ENCODE measurements at regions not wholly inside any gene's neighbourhood (a gene's known extent, or its start where the extent isn't known, plus 50 kb on each side); places are given as distances from the start of the nearest gene placed in this dataset.
A peak's percentile ranks its signal among the peaks of the same experiment; 100 is the strongest.

- no peak overlapping the region for H3K9ac ChIP-seq (replicated peaks; ENCODE audit: extremely low read depth, insufficient read depth, low read length)
- peaks cover 64% of the 10 kb centered on the region for H3K4me1 ChIP-seq (ENCODE audit: control insufficient read depth, extremely low read depth, insufficient read depth, low read length)
- ChIA-PET POLR2A (no interaction called here), CTCF (interaction anchor here (1.2 to 2.2 kb wide), 2 partner anchors 30 to 51 kb away, joined by 4 to 8 read pairs; no protein-coding TSS in a partner anchor)
- peak overlapping the region; percentile 94 for H3K27ac ChIP-seq (ENCODE audit: insufficient read depth, low read depth, low read length)
- no peaks in the 10 kb centered on the region for H4K20me1 ChIP-seq (replicated peaks; ENCODE audit: control insufficient read depth, extremely low read depth, insufficient read depth, low read length)
- FAIRE-seq (no peak), DNase-seq (ENCODE audit: low read depth, low spot score) (peak; percentile 68)
- no TSS peak for BruUV-seq (replicated peaks)
- H3K36me3 ChIP-seq (ENCODE audit: control insufficient read depth in 2 of 2, extremely low read depth in 1 of 2, insufficient read depth in 2 of 2, low read length in 2 of 2) = no peaks in the 10 kb centered on the region
- no peaks in the 10 kb centered on the region for H3K9me3 ChIP-seq (replicated peaks; ENCODE audit: control insufficient read depth, insufficient read depth, low read length)
- no peak overlapping the region for H2AFZ ChIP-seq (ENCODE audit: low read depth, low read length)
- no peaks in the 10 kb centered on the region for H3K27me3 ChIP-seq (ENCODE audit: control insufficient read depth in 2 of 2, insufficient read depth in 2 of 2, low read length in 2 of 2)
- no peak overlapping the region for H3K4me2 ChIP-seq (ENCODE audit: insufficient read depth, low read length)
- H3K4me3 ChIP-seq (replicated peaks in 1 of 3; ENCODE audit: insufficient read depth in 1 of 3, low read depth in 1 of 3, low read length in 3 of 3) = no peak overlapping the region
- no peak for TF ChIP-seq FOS (IDR thresholded peaks at IDR 0.05; ENCODE audit: borderline replicate concordance, insufficient read depth, low read length)
- no peak for TF ChIP-seq CTCF (IDR thresholded peaks at IDR 0.05; ENCODE audit: extremely low read depth in 1 of 2, insufficient read depth in 1 of 2, low read depth in 1 of 2, low read length in 2 of 2)
- TF ChIP-seq JUN (IDR thresholded peaks at IDR 0.05; ENCODE audit: borderline replicate concordance, insufficient read depth, insufficient read length, low read depth) = no peak
- no peak for TF ChIP-seq GATA2 (IDR thresholded peaks at IDR 0.05; ENCODE audit: insufficient read depth, insufficient read length, low read depth, low read length)
- no peaks in the 10 kb centered on the region for H3K9me1 ChIP-seq (replicated peaks; ENCODE audit: control insufficient read depth, extremely low read depth, insufficient read depth, low read length)
- no peaks in the 10 kb centered on the region for H3K79me2 ChIP-seq (ENCODE audit: control insufficient read depth, insufficient read depth, low read length)
- dilution Hi-C loops (cut with MboI; ENCODE audit: extremely low pct_ligation_motif_present, low sequenced_read_pairs) (no loop called here), intact Hi-C loops (cut with micrococcal nuclease) (no loop called here)
Observed at GRCh38 chr4:89537281-89537680, 229.7 kb upstream of the GPRIN3 start.

GRCh38 chr4:89535251-89535650 is 227.7 kb upstream of the GPRIN3 start:
- dilution Hi-C loops (cut with MboI; ENCODE audit: extremely low pct_ligation_motif_present, low sequenced_read_pairs) = no loop called here
- CTCF ChIA-PET = interaction anchor here (1.4 kb wide), 1 partner anchor 15 kb away, joined by 3 read pairs; no protein-coding TSS in a partner anchor
- no TSS peak for BruUV-seq (replicated peaks)

More at GRCh38 chr4:89535251-89535650, 227.7 kb upstream of the GPRIN3 start:
- TF ChIP-seq EZH2 (IDR thresholded peaks at IDR 0.05; ENCODE audit: borderline replicate concordance, low read depth, low read length, severe bottlenecking) (no peak), JUN (IDR thresholded peaks at IDR 0.05; ENCODE audit: borderline replicate concordance, insufficient read depth, insufficient read length, low read depth) (peak; percentile 47), CTCF (IDR thresholded peaks at IDR 0.05; ENCODE audit: extremely low read depth in 1 of 2, insufficient read depth in 1 of 2, low read depth in 1 of 2, low read length in 2 of 2) (no peak), POLR2AphosphoS5 (IDR thresholded peaks at IDR 0.05; ENCODE audit: insufficient read depth, low read depth, low read length) (no peak), MAX (IDR thresholded peaks at IDR 0.05; ENCODE audit: insufficient read depth, insufficient read length) (no peak), FOS (IDR thresholded peaks at IDR 0.05; ENCODE audit: borderline replicate concordance, insufficient read depth, low read length) (peak; percentile 80)
- Histone ChIP-seq H3K9me3 (replicated peaks; ENCODE audit: control insufficient read depth, insufficient read depth, low read length) (no peaks in the 10 kb centered on the region), H4K20me1 (replicated peaks; ENCODE audit: control insufficient read depth, extremely low read depth, insufficient read depth, low read length) (no peaks in the 10 kb centered on the region), H3K79me2 (ENCODE audit: control insufficient read depth, insufficient read depth, low read length) (no peaks in the 10 kb centered on the region), H3K27ac (ENCODE audit: insufficient read depth, low read depth, low read length) (peak overlapping the region; percentile 35), H3K27me3 (ENCODE audit: control insufficient read depth in 2 of 2, insufficient read depth in 2 of 2, low read length in 2 of 2) (no peaks in the 10 kb centered on the region), H3K9ac (replicated peaks; ENCODE audit: extremely low read depth, insufficient read depth, low read length) (no peak overlapping the region), H2AFZ (ENCODE audit: low read depth, low read length) (peak overlapping the region; percentile 58), H3K4me3 (replicated peaks in 1 of 3; ENCODE audit: insufficient read depth in 1 of 3, low read depth in 1 of 3, low read length in 3 of 3) (no peak overlapping the region), H3K4me2 (ENCODE audit: insufficient read depth, low read length) (peak overlapping the region; percentile 61), H3K4me1 (ENCODE audit: control insufficient read depth, extremely low read depth, insufficient read depth, low read length) (peaks cover 58% of the 10 kb centered on the region), H3K9me1 (replicated peaks; ENCODE audit: control insufficient read depth, extremely low read depth, insufficient read depth, low read length) (no peaks in the 10 kb centered on the region), H3K36me3 (ENCODE audit: control insufficient read depth in 2 of 2, extremely low read depth in 1 of 2, insufficient read depth in 2 of 2, low read length in 2 of 2) (no peaks in the 10 kb centered on the region)
- FAIRE-seq (peak; percentile 43), DNase-seq (ENCODE audit: low read depth, low spot score) (peak; percentile 74)
- POLR2A ChIA-PET = no interaction called here
- intact Hi-C loops (cut with micrococcal nuclease) = no loop called here
